CD4-positive, CD25-positive, alpha-beta regulatory T cell (primary cell): ENCODE measurements at regions not wholly inside any gene's neighbourhood (a gene's known extent, or its start where the extent isn't known, plus 50 kb on each side); places are given as distances from the start of the nearest gene placed in this dataset.

ENCODE experiments used
- ATAC-seq, 2 donors: fragments of 150-1000 bp; cut with Tn5 transposase; one replicate each; pipeline ENCODE4 v1.10.0; 2021; ENCODE audit warnings: low read depth in 2 of 2, moderate number of reproducible peaks in 2 of 2, moderate library complexity in 1 of 2
- DNase-seq, 3 donors: peaks; one replicate each; pipeline versions ENCODE4 v3.0.0 to v3.0.0-alpha.2; 2012 to 2022; ENCODE audit warnings: mixed read lengths in 1 of 3
- H3K27ac ChIP-seq: one replicate; pipeline ENCODE4 v1.7.0; 2013; ENCODE audit warnings: mild to moderate bottlenecking, low read length; ENCODE audit not compliant: insufficient read depth, poor library complexity, severe bottlenecking
- H3K27me3 ChIP-seq: one replicate; pipeline ENCODE4 v1.7.0; 2013; ENCODE audit warnings: low read length; ENCODE audit not compliant: control insufficient read depth, insufficient read depth
- H3K36me3 ChIP-seq: one replicate; pipeline ENCODE4 v1.7.0; 2013; ENCODE audit warnings: mild to moderate bottlenecking, low read length, moderate library complexity; ENCODE audit not compliant: control insufficient read depth, insufficient read depth
- H3K4me1 ChIP-seq: 2 replicates; pipeline ENCODE4 v1.7.0; 2013; ENCODE audit warnings: mild to moderate bottlenecking, low read length; ENCODE audit not compliant: insufficient read depth, control insufficient read depth, poor library complexity, severe bottlenecking
- H3K4me3 ChIP-seq: one replicate; pipeline ENCODE4 v1.7.0; 2013; ENCODE audit warnings: low read depth, mild to moderate bottlenecking, low read length, moderate library complexity
- H3K9me3 ChIP-seq, 2 experiments: 1 replicate in 1 of 2; 2 replicates in 1 of 2; pipeline ENCODE4 v1.7.0; 2013; ENCODE audit warnings: low read length in 2 of 2, mild to moderate bottlenecking in 1 of 2, moderate library complexity in 1 of 2; ENCODE audit not compliant: control insufficient read depth in 2 of 2
- H3K27ac Mint-ChIP-seq, 3 donors: one replicate each; pipeline ENCODE4 v1.8.0; 2020 to 2022; ENCODE audit warnings: mild to moderate bottlenecking in 3 of 3, mixed read lengths in 3 of 3, moderate library complexity in 2 of 3
- H3K27me3 Mint-ChIP-seq: one replicate; pipeline ENCODE4 v1.8.0; 2022; ENCODE audit warnings: mild to moderate bottlenecking, mixed read lengths
- H3K36me3 Mint-ChIP-seq: one replicate; pipeline ENCODE4 v1.8.0; 2020; ENCODE audit warnings: mixed read lengths
- H3K4me1 Mint-ChIP-seq, 4 donors: one replicate each; pipeline ENCODE4 v1.8.0; 2020 to 2022; ENCODE audit warnings: mixed read lengths in 4 of 4, mild to moderate bottlenecking in 1 of 4
- H3K4me3 Mint-ChIP-seq, 4 donors: one replicate each; pipeline ENCODE4 v1.8.0; 2020 to 2022; ENCODE audit warnings: mild to moderate bottlenecking in 4 of 4, mixed read lengths in 4 of 4, moderate library complexity in 3 of 4
- H3K9me3 Mint-ChIP-seq, 7 donors: one replicate each; pipeline ENCODE4 v1.8.0; 2020 to 2022; ENCODE audit warnings: mixed read lengths in 7 of 7, mild to moderate bottlenecking in 3 of 7, moderate library complexity in 2 of 7

DNA sequence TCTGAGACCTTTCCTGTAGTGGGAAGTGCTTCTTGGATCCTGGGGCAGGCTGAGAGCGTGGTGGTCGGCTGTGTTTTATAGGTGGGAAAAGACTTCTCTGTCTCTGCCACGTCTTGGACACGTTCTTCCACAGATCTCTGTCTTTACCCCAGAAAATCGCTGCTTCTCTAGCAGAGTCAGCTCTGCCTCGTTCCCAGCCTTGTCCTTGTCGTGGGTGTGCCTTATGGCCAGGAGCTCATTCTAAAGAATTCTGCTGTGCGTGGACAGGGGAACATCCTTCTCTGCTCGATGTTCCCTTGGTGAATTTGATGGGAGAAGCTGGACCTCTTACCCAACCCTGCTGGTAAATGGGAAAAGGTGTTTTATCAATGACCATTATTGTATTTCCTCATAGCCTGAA, 433.1 kb upstream of the C2CD4B start:
- DNase-seq (no peak), ATAC-seq (no peak)
- Mint-ChIP-seq H3K4me3 (no peak overlapping the region), H3K4me1 (no peaks in the 10 kb centered on the region), H3K27ac (no peak overlapping the region), H3K27me3 (peaks cover 18% of the 10 kb centered on the region), H3K9me3 (no peaks in the 10 kb centered on the region), H3K36me3 (no peaks in the 10 kb centered on the region)
- no peaks in the 10 kb centered on the region for H3K27me3 ChIP-seq
- no peaks in the 10 kb centered on the region for H3K9me3 ChIP-seq
- H3K4me3 ChIP-seq = no peak overlapping the region
- no peak overlapping the region for H3K27ac ChIP-seq
- no peaks in the 10 kb centered on the region for H3K4me1 ChIP-seq
- no peaks in the 10 kb centered on the region for H3K36me3 ChIP-seq

- DNase-seq = no peak
- Mint-ChIP-seq H3K36me3 (no peaks in the 10 kb centered on the region), H3K4me3 (no peak overlapping the region), H3K27me3 (peaks cover 14% of the 10 kb centered on the region), H3K4me1 (no peaks in the 10 kb centered on the region), H3K9me3 (no peaks in the 10 kb centered on the region), H3K27ac (no peak overlapping the region)
- no peaks in the 10 kb centered on the region for H3K4me1 ChIP-seq
- H3K4me3 ChIP-seq = no peak overlapping the region
- H3K27ac ChIP-seq = no peak overlapping the region
- H3K9me3 ChIP-seq = no peaks in the 10 kb centered on the region
- no peak for ATAC-seq
- H3K27me3 ChIP-seq = no peaks in the 10 kb centered on the region
- H3K36me3 ChIP-seq = no peaks in the 10 kb centered on the region
Measured at GRCh38 chr15:62599791-62600777, 435.0 kb upstream of the C2CD4B start.

DNA sequence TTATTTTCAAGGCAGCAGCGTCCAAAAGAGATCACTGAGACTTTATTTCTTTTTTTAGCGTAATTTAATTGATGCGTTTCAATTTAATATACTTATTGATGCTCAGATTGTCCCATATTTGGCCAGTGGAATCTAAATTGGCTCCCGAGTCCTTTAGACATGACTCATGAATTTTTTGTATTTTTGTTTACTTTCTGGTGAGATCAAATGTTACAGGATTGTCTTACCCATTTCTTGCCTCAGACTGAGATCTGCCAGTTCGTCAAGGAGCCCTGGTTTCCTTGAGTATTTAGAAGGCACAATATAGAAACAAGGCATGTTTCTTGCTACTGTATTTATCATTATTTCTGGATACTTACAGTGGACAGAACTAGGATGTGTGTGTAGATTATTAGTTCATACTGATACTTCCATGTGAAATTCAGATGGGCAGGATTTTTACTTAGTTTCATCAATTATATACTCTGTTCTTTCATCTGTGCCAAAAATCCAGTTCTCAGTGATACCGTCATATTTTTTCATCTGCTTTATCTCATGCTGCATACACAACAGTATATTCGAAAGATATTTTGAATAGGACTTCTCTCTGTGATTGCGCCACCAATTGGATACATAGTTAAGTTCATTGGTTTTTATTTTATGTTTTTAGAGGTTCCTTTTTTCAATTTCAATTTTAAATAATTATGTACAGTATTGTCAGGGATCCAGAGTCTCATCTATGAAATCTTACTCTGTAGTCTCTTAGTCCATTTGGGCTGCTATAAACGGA, 436.9 kb upstream of the C2CD4B start:
- no peaks in the 10 kb centered on the region for H3K4me1 Mint-ChIP-seq
- H3K9me3 ChIP-seq = no peaks in the 10 kb centered on the region
- H3K36me3 Mint-ChIP-seq = no peaks in the 10 kb centered on the region
- H3K9me3 Mint-ChIP-seq = no peaks in the 10 kb centered on the region
- H3K4me1 ChIP-seq = no peaks in the 10 kb centered on the region
- no peak overlapping the region for H3K4me3 Mint-ChIP-seq
- no peaks in the 10 kb centered on the region for H3K36me3 ChIP-seq
- no peak overlapping the region for H3K27ac Mint-ChIP-seq
- no peak overlapping the region for H3K27ac ChIP-seq
- no peak for DNase-seq
- no peaks in the 10 kb centered on the region for H3K27me3 ChIP-seq
- H3K4me3 ChIP-seq = no peak overlapping the region
- no peak for ATAC-seq
- H3K27me3 Mint-ChIP-seq = peaks cover 17% of the 10 kb centered on the region

GRCh38 chr15:62603742-62604141, 438.7 kb upstream of the C2CD4B start:
- no peaks in the 10 kb centered on the region for H3K4me1 Mint-ChIP-seq
- H3K9me3 Mint-ChIP-seq = no peaks in the 10 kb centered on the region
- ATAC-seq (no peak), DNase-seq (no peak)
- no peaks in the 10 kb centered on the region for H3K27me3 ChIP-seq
- H3K4me3 Mint-ChIP-seq = no peak overlapping the region
- no peaks in the 10 kb centered on the region for H3K36me3 Mint-ChIP-seq
- H3K4me3 ChIP-seq = no peak overlapping the region
- no peak overlapping the region for H3K27ac ChIP-seq
- H3K36me3 ChIP-seq = no peaks in the 10 kb centered on the region
- no peaks in the 10 kb centered on the region for H3K9me3 ChIP-seq
- no peaks in the 10 kb centered on the region for H3K4me1 ChIP-seq
- H3K27me3 Mint-ChIP-seq = peaks cover 11% of the 10 kb centered on the region
- no peak overlapping the region for H3K27ac Mint-ChIP-seq

GRCh38 chr15:62605282-62605681, 437.3 kb upstream of the TPM1 start:
- H3K27me3 ChIP-seq = no peaks in the 10 kb centered on the region
- Mint-ChIP-seq H3K36me3 (no peaks in the 10 kb centered on the region), H3K27me3 (peaks cover 7% of the 10 kb centered on the region), H3K4me1 (no peaks in the 10 kb centered on the region), H3K9me3 (no peaks in the 10 kb centered on the region), H3K4me3 (no peak overlapping the region), H3K27ac (no peak overlapping the region)
- H3K4me1 ChIP-seq = no peaks in the 10 kb centered on the region
- no peak overlapping the region for H3K4me3 ChIP-seq
- DNase-seq (no peak), ATAC-seq (no peak)
- no peaks in the 10 kb centered on the region for H3K9me3 ChIP-seq
- H3K27ac ChIP-seq = no peak overlapping the region
- no peaks in the 10 kb centered on the region for H3K36me3 ChIP-seq

DNA sequence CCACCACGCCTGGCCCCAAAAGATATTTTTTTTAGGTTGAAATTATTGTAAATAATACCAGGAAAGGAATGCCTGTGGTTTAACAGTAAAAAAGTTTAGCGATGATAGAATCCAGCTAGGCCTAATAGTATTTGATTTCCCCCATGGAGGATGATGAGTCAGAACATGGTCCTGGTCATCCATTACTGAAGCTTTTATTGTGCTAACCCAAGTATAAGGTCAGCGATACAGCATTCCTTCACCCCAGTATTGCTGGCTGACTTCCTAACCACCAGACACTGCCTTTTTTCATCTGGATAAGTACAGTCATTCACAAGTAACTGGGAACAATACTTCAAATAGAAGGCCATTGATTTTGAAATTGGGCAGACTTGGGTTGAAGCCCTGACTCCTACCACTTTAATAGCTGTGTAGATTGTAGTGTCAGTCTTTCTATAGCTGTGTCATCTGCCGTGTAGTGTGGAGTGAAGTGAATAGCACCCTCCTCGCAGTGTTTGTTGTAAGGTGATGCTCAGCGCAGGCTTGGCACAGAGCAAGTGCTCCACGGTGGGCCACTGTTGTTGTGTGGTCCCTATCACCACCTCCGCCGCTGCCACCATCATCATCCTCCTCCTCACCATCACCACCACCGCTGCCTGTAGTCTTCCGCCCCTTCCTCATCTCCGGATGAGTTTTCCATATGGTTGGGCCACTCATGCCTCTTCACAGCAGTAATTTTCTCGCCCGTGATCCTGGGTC, 436.0 kb upstream of the TPM1 start:
- H3K36me3 ChIP-seq = no peaks in the 10 kb centered on the region
- H3K4me3 ChIP-seq = no peak overlapping the region
- H3K9me3 Mint-ChIP-seq = no peaks in the 10 kb centered on the region
- H3K4me3 Mint-ChIP-seq = no peak overlapping the region
- DNase-seq (no peak), ATAC-seq (no peak)
- H3K27ac ChIP-seq = no peak overlapping the region
- peaks cover 15% of the 10 kb centered on the region for H3K27me3 Mint-ChIP-seq
- H3K27me3 ChIP-seq = no peaks in the 10 kb centered on the region
- no peaks in the 10 kb centered on the region for H3K4me1 Mint-ChIP-seq
- no peaks in the 10 kb centered on the region for H3K4me1 ChIP-seq
- H3K27ac Mint-ChIP-seq = no peak overlapping the region
- no peaks in the 10 kb centered on the region for H3K9me3 ChIP-seq
- H3K36me3 Mint-ChIP-seq = no peaks in the 10 kb centered on the region

DNA sequence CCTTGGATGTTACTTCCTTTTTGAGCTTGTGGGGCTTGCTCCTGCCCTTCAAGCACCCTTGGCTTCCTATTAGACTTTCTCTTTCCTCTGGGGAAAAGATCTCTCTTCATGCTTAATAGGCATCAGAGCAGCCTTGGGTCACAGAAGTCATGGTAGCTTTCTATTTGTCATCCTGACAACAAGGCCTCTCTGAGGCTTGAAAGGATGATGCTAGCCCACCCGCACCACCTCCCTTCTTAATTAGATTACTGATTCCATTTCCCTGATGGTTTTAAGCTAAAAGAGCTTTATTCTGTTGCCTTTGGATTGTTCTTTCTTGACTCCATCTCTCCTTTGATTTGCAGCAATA, 435.5 kb upstream of the TPM1 start:
- no peaks in the 10 kb centered on the region for H3K9me3 Mint-ChIP-seq

More for the DNA sequence above, 435.5 kb upstream of the TPM1 start:
- Mint-ChIP-seq H3K4me1 (no peaks in the 10 kb centered on the region), H3K27me3 (peaks cover 18% of the 10 kb centered on the region), H3K36me3 (no peaks in the 10 kb centered on the region), H3K27ac (no peak overlapping the region), H3K4me3 (no peak overlapping the region)
- Histone ChIP-seq H3K9me3 (no peaks in the 10 kb centered on the region), H3K4me1 (no peaks in the 10 kb centered on the region), H3K27me3 (no peaks in the 10 kb centered on the region), H3K36me3 (no peaks in the 10 kb centered on the region), H3K27ac (no peak overlapping the region), H3K4me3 (no peak overlapping the region)
- ATAC-seq (no peak), DNase-seq (no peak)
